ENCODE measurements at regions not wholly inside any gene's neighbourhood (a gene's known extent, or its start where the extent isn't known, plus 50 kb on each side); places are given as distances from the start of the nearest gene placed in this dataset.

DNA sequence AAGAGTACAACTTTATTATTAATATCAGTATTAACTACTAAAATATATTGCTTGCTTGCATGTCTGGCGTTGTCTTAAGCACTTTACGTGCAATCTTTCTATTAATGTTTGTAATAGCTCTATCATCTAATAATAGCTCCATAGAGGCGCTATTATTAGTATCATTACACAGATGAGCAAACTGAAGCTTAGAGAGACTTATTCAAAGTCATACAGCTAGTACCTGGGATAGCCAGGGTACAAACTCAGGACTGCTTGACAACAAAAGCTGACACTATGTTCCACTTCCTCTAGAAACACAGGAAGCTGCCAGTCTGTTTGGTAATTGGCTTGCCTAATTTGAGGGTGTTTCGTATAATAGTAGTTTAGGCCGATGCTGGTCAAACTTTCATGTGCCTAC, 523.2 kb downstream of the RMST start:
- no peaks in the 10 kb centered on the region for H3K9me1 ChIP-seq (ENCODE audit: control insufficient read depth, insufficient read depth, low read length)
- H3K36me3 ChIP-seq (ENCODE audit: control insufficient read depth, insufficient read depth, low read length) = no peaks in the 10 kb centered on the region
- H3K27me3 ChIP-seq (ENCODE audit: control insufficient read depth in 2 of 2, insufficient read depth in 2 of 2, low read length in 2 of 2) = no peaks in the 10 kb centered on the region
- FAIRE-seq (no peak), ATAC-seq (no peak), DNase-seq (ENCODE audit: extremely low read depth in 1 of 4, low spot score in 3 of 4) (no peak)
- H3K79me2 ChIP-seq (ENCODE audit: control insufficient read depth, insufficient read depth, low read length) = no peaks in the 10 kb centered on the region
- POLR2A ChIA-PET = no interaction called here
- intact Hi-C loops (cut with micrococcal nuclease) (no loop called here), in situ Hi-C loops (cut with MboI) (no loop called here)
- under 1% methylated on average over 5 of the region's 5 CpGs for WGBS (ENCODE audit: insufficient coverage, low coverage, missing lambda C conversion rate)
- H3K9ac ChIP-seq (ENCODE audit: insufficient read depth in 1 of 2, low read depth in 2 of 2, low read length in 2 of 2) = no peak overlapping the region
- no peak overlapping the region for H2AFZ ChIP-seq (ENCODE audit: low read depth, low read length)
- peaks cover 2% of the 10 kb centered on the region; the same call in 1 of the 2 replicates for H3K9me3 ChIP-seq (replicated peaks; ENCODE audit: control insufficient read depth, insufficient read depth, low read depth, low read length)
- H4K20me1 ChIP-seq (replicated peaks; ENCODE audit: control insufficient read depth, insufficient read depth, low read length) = no peaks in the 10 kb centered on the region
- H3K4me2 ChIP-seq (ENCODE audit: insufficient read depth, low read length) = no peak overlapping the region
- H3K4me1 ChIP-seq (replicated peaks in 1 of 2; ENCODE audit: control insufficient read depth in 2 of 2, insufficient read depth in 2 of 2, low read length in 2 of 2) = no peaks in the 10 kb centered on the region
- no peak overlapping the region for H3K4me3 ChIP-seq
- no peak overlapping the region for H3K27ac ChIP-seq (ENCODE audit: extremely low read depth, low read depth, low read length)
- CTCF ChIA-PET (ENCODE audit: low intra/inter-chr PET ratio) = no interaction called here
- BruUV-seq (replicated peaks) = no TSS peak
- TF ChIP-seq SREBF2 (CRISPR knock-in tag; IDR thresholded peaks at IDR 0.05) (no peak), DACH1 (IDR thresholded peaks at IDR 0.05; ENCODE audit: partially characterized antibody) (no peak), CEBPG (CRISPR knock-in tag; IDR thresholded peaks at IDR 0.05) (no peak), CEBPG (tag; conservative IDR thresholded peaks at IDR 0.05 in 1 of 2, IDR thresholded peaks at IDR 0.05 in 1 of 2) (no peak), SIN3B (IDR thresholded peaks at IDR 0.05; ENCODE audit: low read depth) (no peak), ZNF696 (CRISPR knock-in tag; conservative IDR thresholded peaks at IDR 0.05) (no peak), ZNF277 (CRISPR knock-in tag; IDR thresholded peaks at IDR 0.05; ENCODE audit: borderline replicate concordance) (no peak), ZNF174 (CRISPR knock-in tag; IDR thresholded peaks at IDR 0.05) (no peak)
- TF ChIP-seq, protein P1, sequence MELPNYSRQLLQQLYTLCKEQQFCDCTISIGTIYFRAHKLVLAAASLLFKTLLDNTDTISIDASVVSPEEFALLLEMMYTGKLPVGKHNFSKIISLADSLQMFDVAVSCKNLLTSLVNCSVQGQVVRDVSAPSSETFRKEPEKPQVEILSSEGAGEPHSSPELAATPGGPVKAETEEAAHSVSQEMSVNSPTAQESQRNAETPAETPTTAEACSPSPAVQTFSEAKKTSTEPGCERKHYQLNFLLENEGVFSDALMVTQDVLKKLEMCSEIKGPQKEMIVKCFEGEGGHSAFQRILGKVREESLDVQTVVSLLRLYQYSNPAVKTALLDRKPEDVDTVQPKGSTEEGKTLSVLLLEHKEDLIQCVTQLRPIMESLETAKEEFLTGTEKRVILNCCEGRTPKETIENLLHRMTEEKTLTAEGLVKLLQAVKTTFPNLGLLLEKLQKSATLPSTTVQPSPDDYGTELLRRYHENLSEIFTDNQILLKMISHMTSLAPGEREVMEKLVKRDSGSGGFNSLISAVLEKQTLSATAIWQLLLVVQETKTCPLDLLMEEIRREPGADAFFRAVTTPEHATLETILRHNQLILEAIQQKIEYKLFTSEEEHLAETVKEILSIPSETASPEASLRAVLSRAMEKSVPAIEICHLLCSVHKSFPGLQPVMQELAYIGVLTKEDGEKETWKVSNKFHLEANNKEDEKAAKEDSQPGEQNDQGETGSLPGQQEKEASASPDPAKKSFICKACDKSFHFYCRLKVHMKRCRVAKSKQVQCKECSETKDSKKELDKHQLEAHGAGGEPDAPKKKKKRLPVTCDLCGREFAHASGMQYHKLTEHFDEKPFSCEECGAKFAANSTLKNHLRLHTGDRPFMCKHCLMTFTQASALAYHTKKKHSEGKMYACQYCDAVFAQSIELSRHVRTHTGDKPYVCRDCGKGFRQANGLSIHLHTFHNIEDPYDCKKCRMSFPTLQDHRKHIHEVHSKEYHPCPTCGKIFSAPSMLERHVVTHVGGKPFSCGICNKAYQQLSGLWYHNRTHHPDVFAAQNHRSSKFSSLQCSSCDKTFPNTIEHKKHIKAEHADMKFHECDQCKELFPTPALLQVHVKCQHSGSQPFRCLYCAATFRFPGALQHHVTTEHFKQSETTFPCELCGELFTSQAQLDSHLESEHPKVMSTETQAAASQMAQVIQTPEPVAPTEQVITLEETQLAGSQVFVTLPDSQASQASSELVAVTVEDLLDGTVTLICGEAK (IDR thresholded peaks at IDR 0.05) = no peak
- TF ChIP-seq, protein P1 (CRISPR knock-in tag; IDR thresholded peaks at IDR 0.05) = no peak
- TF ChIP-seq, protein P2, sequence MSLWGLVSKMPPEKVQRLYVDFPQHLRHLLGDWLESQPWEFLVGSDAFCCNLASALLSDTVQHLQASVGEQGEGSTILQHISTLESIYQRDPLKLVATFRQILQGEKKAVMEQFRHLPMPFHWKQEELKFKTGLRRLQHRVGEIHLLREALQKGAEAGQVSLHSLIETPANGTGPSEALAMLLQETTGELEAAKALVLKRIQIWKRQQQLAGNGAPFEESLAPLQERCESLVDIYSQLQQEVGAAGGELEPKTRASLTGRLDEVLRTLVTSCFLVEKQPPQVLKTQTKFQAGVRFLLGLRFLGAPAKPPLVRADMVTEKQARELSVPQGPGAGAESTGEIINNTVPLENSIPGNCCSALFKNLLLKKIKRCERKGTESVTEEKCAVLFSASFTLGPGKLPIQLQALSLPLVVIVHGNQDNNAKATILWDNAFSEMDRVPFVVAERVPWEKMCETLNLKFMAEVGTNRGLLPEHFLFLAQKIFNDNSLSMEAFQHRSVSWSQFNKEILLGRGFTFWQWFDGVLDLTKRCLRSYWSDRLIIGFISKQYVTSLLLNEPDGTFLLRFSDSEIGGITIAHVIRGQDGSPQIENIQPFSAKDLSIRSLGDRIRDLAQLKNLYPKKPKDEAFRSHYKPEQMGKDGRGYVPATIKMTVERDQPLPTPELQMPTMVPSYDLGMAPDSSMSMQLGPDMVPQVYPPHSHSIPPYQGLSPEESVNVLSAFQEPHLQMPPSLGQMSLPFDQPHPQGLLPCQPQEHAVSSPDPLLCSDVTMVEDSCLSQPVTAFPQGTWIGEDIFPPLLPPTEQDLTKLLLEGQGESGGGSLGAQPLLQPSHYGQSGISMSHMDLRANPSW (CRISPR knock-in tag; IDR thresholded peaks at IDR 0.05) = no peak

Data from K562 (cell line).